ENCODE measurements at regions not wholly inside any gene's neighbourhood (a gene's known extent, or its start where the extent isn't known, plus 50 kb on each side); places are given as distances from the start of the nearest gene placed in this dataset.

- no peak for DNase-seq (ENCODE audit: low spot score)
- H3K36me3 ChIP-seq (replicated peaks; ENCODE audit: insufficient read depth, low read depth), result no peaks in the 10 kb centered on the region
- H3K79me2 ChIP-seq, result no peaks in the 10 kb centered on the region
- H3K9me3 ChIP-seq (ENCODE audit: low read depth), result no peaks in the 10 kb centered on the region
- H3K4me2 ChIP-seq, result no peak overlapping the region
- TF ChIP-seq EZH2phosphoT487 (IDR thresholded peaks at IDR 0.05; ENCODE audit: low read depth, severe bottlenecking, unreplicated experiment), result no peak
- no peak for TF ChIP-seq CTCF (IDR thresholded peaks at IDR 0.05; ENCODE audit: poor library complexity)
- no peak for TF ChIP-seq EZH2 (IDR thresholded peaks at IDR 0.05; ENCODE audit: borderline replicate concordance)
- no peak overlapping the region for H3K27ac ChIP-seq
- H3K4me3 ChIP-seq, result no peak overlapping the region
- no peak overlapping the region for H2AFZ ChIP-seq
- no peaks in the 10 kb centered on the region for H3K9me2 ChIP-seq (replicated peaks; ENCODE audit: insufficient read depth)
- H3K27me3 ChIP-seq, result peaks cover 14% of the 10 kb centered on the region
- peaks cover 9% of the 10 kb centered on the region for H3K4me1 ChIP-seq (ENCODE audit: insufficient read depth)
- H4K20me1 ChIP-seq (ENCODE audit: insufficient read depth, poor library complexity, severe bottlenecking), result no peaks in the 10 kb centered on the region
- WGBS (ENCODE audit: low lambda C conversion rate, missing lambda C conversion rate), result 88% methylated on average over 4 of the region's 4 CpGs
These were observed 75.8 kb upstream of the BMPER start for GRCh38 chr7:33829536-33829935.

GRCh38 chr7:33831389-33832141 lies 73.8 kb upstream of the BMPER start:
- TF ChIP-seq EZH2 (IDR thresholded peaks at IDR 0.05; ENCODE audit: borderline replicate concordance) (no peak), CTCF (IDR thresholded peaks at IDR 0.05; ENCODE audit: poor library complexity) (no peak), EZH2phosphoT487 (IDR thresholded peaks at IDR 0.05; ENCODE audit: low read depth, severe bottlenecking, unreplicated experiment) (no peak)
- peaks cover 20% of the 10 kb centered on the region for H3K27me3 ChIP-seq
- no peaks in the 10 kb centered on the region for H3K9me2 ChIP-seq (replicated peaks; ENCODE audit: insufficient read depth)
- peak overlapping the region; percentile 4 for H3K4me2 ChIP-seq
- 86% methylated on average over 10 of the region's 10 CpGs for WGBS (ENCODE audit: low lambda C conversion rate, missing lambda C conversion rate)
- no peak for DNase-seq (ENCODE audit: low spot score)
- H2AFZ ChIP-seq, result no peak overlapping the region
- H3K4me3 ChIP-seq, result no peak overlapping the region
- no peaks in the 10 kb centered on the region for H3K36me3 ChIP-seq (replicated peaks; ENCODE audit: insufficient read depth, low read depth)
- no peaks in the 10 kb centered on the region for H3K79me2 ChIP-seq
- H4K20me1 ChIP-seq (ENCODE audit: insufficient read depth, poor library complexity, severe bottlenecking), result no peaks in the 10 kb centered on the region
- no peak overlapping the region for H3K27ac ChIP-seq
- no peaks in the 10 kb centered on the region for H3K9me3 ChIP-seq (ENCODE audit: low read depth)
- peaks cover 9% of the 10 kb centered on the region for H3K4me1 ChIP-seq (ENCODE audit: insufficient read depth)

- H3K36me3 ChIP-seq (replicated peaks; ENCODE audit: insufficient read depth, low read depth), result no peaks in the 10 kb centered on the region
- no peaks in the 10 kb centered on the region for H3K79me2 ChIP-seq
- TF ChIP-seq EZH2phosphoT487 (IDR thresholded peaks at IDR 0.05; ENCODE audit: low read depth, severe bottlenecking, unreplicated experiment), result peak; percentile 99
- no peak for TF ChIP-seq CTCF (IDR thresholded peaks at IDR 0.05; ENCODE audit: poor library complexity)
- TF ChIP-seq EZH2 (IDR thresholded peaks at IDR 0.05; ENCODE audit: borderline replicate concordance), result no peak
- H3K4me3 ChIP-seq, result no peak overlapping the region
- H3K9me3 ChIP-seq (ENCODE audit: low read depth), result no peaks in the 10 kb centered on the region
- no peak overlapping the region for H3K27ac ChIP-seq
- DNase-seq (ENCODE audit: low spot score), result no peak
- peaks cover 20% of the 10 kb centered on the region for H3K27me3 ChIP-seq
- no peaks in the 10 kb centered on the region for H4K20me1 ChIP-seq (ENCODE audit: insufficient read depth, poor library complexity, severe bottlenecking)
- H3K9me2 ChIP-seq (replicated peaks; ENCODE audit: insufficient read depth), result no peaks in the 10 kb centered on the region
- 26% methylated on average over 7 of the region's 7 CpGs for WGBS (ENCODE audit: low lambda C conversion rate, missing lambda C conversion rate)
- H3K4me2 ChIP-seq, result peak overlapping the region; percentile 4
- peaks cover 9% of the 10 kb centered on the region for H3K4me1 ChIP-seq (ENCODE audit: insufficient read depth)
- H2AFZ ChIP-seq, result no peak overlapping the region
These were observed 73.0 kb upstream of the BMPER start for GRCh38 chr7:33832271-33832721.
